Large intestine (tissue), 3 donors: ENCODE measurements at regions not wholly inside any gene's neighbourhood (a gene's known extent, or its start where the extent isn't known, plus 50 kb on each side); places are given as distances from the start of the nearest gene placed in this dataset.
"Not testable (repeated sequence)": the region's sequence is repeated elsewhere in the genome, so short reads cannot be mapped to it uniquely, and the experiment has no call there.

Experiments
- DNase-seq, 2 donors: peaks; one replicate each; pipeline versions ENCODE4 v3.0.0 to v3.0.0-alpha.2; 2013
- H3K27ac ChIP-seq: one replicate; pipeline ENCODE4 v1.5.1; 2013; ENCODE audit warnings: low read length
- H3K27me3 ChIP-seq: 2 replicates; pipeline ENCODE4 v1.6.1; 2013; ENCODE audit warnings: low read length; ENCODE audit not compliant: control insufficient read depth, insufficient read depth
- H3K36me3 ChIP-seq: 2 replicates; pipeline ENCODE4 v1.6.1; 2013; ENCODE audit warnings: low read length; ENCODE audit not compliant: control insufficient read depth, insufficient read depth
- H3K4me1 ChIP-seq: one replicate; pipeline ENCODE4 v1.6.1; 2013; ENCODE audit warnings: low read length; ENCODE audit not compliant: control insufficient read depth, insufficient read depth
- H3K4me3 ChIP-seq: one replicate; pipeline ENCODE4 v1.5.1; 2013; ENCODE audit warnings: low read length
- H3K9me3 ChIP-seq: one replicate; pipeline ENCODE4 v1.6.1; 2013; ENCODE audit warnings: mild to moderate bottlenecking, low read depth, low read length, moderate library complexity; ENCODE audit not compliant: control insufficient read depth
- WGBS: methylation state at CpG from one replicate; pipeline ENCODE4 v1.1.5; 2013; ENCODE audit warnings: low lambda C conversion rate; ENCODE audit not compliant: insufficient coverage; 5-methylcytosine and 5-hydroxymethylcytosine counted together

DNA sequence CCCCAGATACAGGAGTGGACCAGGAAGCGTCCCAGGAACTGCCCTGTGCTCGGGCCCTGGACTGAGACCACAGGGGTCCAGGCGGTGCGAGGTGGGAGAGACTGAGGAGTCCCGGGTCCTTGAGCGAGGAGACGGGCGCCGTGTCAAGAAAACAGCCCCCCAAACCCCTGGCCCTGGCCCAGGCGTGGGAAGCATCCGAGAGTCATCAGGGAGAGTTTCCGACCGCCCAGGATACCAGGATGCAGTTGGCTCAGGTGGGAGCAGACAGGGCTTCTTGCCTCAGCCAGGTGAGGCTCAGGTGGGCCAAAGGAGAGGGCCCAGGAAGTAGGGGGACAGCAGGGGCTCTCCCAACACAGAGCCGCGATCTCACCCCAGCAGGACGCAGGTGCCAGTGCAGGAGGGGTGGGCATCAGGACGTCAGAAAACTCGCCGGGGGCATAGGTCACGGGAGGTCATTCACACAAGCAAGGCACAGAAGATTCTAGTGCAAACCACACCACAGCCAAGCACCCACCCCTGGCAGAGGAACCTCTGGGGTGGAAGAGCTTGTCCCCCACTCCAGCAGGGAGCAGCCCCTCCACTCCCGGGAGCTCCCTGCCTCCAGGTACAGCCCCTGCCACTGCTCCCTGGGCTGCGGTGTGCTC is 102.5 kb upstream of the EIF5 start:
- Histone ChIP-seq H3K9me3 (no peaks in the 10 kb centered on the region), H3K27me3 (no peaks in the 10 kb centered on the region), H3K27ac (no peak overlapping the region), H3K4me1 (peaks cover 21% of the 10 kb centered on the region), H3K4me3 (no peak overlapping the region), H3K36me3 (no peaks in the 10 kb centered on the region)
- WGBS = no CpG with 5 or more reads among the region's 22 CpGs
- no peak for DNase-seq

DNA sequence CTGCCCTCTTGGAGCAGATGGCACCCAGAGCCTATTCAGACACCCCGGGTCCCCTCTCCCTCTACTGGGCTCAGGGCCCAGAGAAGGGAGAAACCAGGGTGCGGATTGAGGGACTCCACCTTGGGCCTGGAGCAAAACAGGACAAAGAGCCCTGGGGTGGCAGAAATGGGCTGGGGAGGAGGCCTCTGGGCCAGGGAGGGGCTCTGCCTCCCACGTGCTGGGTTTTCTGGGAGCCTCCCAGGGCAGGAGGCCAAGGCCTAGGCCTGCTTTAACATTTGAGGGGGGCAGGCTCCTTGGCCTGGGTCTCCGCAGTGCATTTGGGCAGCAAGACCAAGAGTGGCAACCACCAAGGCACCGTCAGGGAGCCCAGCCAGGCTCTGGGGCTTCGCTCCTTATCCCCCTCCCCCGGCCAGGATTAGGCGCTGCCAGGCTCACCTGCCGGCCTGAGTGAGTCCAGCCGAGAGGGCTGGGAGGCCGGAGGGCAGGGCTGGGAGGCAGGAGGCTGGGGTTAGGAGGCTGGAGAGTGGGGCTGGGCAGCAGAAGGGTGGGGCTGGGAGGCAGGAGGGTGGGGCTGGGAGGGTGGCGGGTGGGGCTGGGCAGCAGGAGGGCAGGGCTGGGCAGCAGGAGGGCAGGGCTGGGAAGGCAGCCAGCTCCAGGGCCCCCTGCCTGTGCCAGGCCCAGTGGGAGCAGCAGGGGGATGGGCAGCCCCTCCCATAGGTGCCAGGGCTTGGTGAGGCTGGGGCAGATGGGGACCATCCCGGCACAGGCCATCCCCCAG is 101.8 kb upstream of the EIF5 start:
- no peak overlapping the region for H3K4me3 ChIP-seq
- H3K4me1 ChIP-seq = peaks cover 21% of the 10 kb centered on the region
- WGBS = no CpG with 5 or more reads among the region's 13 CpGs
- no peak for DNase-seq
- no peaks in the 10 kb centered on the region for H3K9me3 ChIP-seq
- H3K27ac ChIP-seq = no peak overlapping the region
- H3K36me3 ChIP-seq = no peaks in the 10 kb centered on the region
- no peaks in the 10 kb centered on the region for H3K27me3 ChIP-seq

DNA sequence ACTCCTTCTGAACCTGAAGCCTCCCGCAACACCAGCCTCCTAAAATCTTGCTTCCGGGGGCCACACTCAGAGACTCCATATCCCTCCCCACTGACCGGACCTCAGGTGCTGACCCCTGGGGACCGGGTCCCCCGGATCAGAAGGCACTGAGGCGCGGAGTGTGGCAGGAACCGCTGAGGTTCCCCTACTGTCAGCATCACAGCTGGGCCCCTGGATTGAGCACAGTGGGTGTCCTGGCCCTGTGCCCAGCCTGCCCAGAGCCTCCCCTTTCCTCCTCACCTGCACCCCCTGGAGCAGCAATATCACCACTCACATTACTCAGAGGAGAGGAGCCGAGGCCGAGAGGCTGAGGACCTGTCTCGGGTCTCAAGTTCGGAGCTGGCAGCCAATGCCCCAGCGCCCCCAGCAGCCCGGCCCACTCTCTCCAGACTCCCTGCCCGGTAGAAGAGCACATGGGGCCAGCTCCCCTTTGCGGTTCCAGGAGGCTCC is 101.2 kb upstream of the EIF5 start:
- H3K27ac ChIP-seq = no peak overlapping the region
- H3K27me3 ChIP-seq = no peaks in the 10 kb centered on the region
- H3K4me1 ChIP-seq = peaks cover 20% of the 10 kb centered on the region
- no peak for DNase-seq
- no CpG with 5 or more reads among the region's 16 CpGs for WGBS
- no peaks in the 10 kb centered on the region for H3K36me3 ChIP-seq
- H3K9me3 ChIP-seq = no peaks in the 10 kb centered on the region
- no peak overlapping the region for H3K4me3 ChIP-seq

DNA sequence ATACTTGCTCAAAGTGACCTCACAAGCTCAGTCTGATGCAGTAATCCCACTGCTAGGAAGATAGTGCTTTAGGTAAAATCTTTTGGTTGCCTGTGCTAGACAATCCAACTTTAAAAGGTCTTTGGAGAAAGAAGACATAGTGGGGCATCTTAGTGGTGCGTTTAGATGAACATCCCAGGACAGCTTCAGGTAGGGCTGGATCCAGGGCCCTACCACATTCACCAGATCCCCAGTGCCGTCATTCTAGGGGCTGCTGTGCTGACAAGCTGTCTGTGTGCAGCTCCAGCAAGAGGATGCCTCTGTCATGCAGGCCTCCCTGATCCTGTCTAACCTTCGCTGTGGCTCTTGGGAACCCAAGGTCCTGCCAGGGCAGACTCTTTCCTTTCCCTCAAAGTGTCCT is 100.7 kb upstream of the EIF5 start:
- no CpG with 5 or more reads among the region's 3 CpGs for WGBS
- H3K4me3 ChIP-seq = no peak overlapping the region
- peaks cover 16% of the 10 kb centered on the region for H3K4me1 ChIP-seq
- H3K27me3 ChIP-seq = no peaks in the 10 kb centered on the region
- no peak for DNase-seq
- H3K9me3 ChIP-seq = no peaks in the 10 kb centered on the region
- H3K27ac ChIP-seq = no peak overlapping the region
- no peaks in the 10 kb centered on the region for H3K36me3 ChIP-seq

DNA sequence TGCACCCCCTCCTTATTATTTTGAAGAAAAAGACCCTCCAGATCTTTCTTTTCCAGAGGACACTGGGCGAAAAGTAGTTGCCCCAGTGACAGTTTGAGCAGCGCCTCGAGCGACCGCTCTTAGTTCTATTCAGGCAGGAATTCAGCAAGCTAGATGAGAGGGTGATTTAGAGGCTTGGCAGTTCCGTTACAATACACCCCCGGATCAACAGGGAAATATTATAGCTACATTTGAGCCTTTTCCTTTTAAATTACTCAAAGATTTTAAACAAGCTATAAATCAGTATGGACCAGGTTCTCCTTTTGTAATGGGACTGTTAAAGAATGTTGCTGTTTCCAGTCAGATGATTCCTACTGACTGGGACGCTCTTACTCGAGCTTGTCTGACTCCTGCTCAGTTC is 99.2 kb upstream of the EIF5 start:
- not testable (repeated sequence) for H3K4me1 ChIP-seq, DNase-seq, H3K27ac ChIP-seq, H3K36me3 ChIP-seq, H3K27me3 ChIP-seq, H3K4me3 ChIP-seq, H3K9me3 ChIP-seq
- no CpG with 5 or more reads among the region's 9 CpGs for WGBS

DNA sequence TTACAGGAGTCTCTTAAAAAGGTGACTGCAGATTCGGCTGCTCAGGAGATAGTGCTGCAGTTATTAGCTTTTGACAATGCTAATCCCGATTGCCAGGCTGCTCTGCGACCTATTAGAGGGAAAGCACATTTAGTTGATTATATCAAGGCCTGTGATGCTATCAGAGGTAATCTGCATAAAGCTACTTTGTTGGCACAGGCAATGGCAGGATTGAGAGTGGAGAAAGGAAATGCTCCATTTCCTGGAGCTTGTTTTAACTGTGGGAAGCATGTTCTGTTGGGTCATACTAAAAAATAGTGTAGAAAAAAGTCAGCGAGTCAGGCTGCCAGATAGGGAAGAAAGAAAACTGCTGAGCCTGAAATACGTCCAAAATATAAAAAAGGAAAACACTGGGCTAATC is 98.5 kb upstream of the EIF5 start:
- not testable (repeated sequence) for H3K27ac ChIP-seq, H3K27me3 ChIP-seq, H3K4me1 ChIP-seq, H3K4me3 ChIP-seq, H3K36me3 ChIP-seq, H3K9me3 ChIP-seq, DNase-seq
- WGBS = 100% methylated on average over 1 of the region's 5 CpGs

DNA sequence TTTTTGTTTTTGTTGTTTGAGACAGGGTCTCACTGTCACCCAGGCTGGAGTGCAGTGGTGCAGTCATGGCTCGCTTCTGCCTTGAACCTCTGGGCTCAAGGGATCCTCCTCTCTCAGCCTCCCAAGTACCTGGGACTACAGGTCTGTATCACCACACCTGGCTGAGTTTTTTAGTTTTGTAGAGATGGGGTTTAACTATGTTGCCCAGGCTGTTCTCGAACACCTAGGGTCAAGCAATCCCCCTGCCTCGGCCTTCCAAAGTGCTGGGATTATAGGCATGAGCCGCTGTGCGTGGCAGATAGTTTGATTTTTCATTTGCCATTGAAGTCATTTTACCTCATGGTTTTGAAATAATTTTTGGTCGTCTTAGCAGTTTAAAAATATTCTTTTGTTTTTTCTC is 94.3 kb upstream of the EIF5 start:
- Histone ChIP-seq H3K4me1 (no peaks in the 10 kb centered on the region), H3K27me3 (peaks cover 2% of the 10 kb centered on the region), H3K4me3 (no peak overlapping the region), H3K27ac (no peak overlapping the region), H3K36me3 (no peaks in the 10 kb centered on the region), H3K9me3 (peaks cover 8% of the 10 kb centered on the region)
- DNase-seq = no peak
- 100% methylated on average over 1 of the region's 6 CpGs for WGBS

DNA sequence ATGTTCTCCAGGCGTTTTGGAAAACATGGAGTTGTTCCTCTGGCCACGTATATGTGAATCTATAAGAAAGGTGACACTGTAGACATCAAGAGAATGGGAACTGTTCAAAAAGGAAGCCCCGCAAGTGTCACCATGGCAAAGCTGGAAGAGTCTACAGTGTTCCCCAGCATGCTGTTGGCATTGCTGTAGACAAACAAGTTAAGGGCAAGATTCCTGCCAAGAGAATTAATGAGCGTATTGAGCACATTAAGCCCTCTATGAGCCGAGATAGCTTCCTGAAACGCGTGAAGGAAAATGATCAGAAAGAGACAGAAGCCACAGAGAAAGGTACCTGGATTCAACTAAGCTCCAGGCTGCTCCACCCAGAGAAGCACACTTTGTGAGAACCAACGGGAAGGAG is 92.5 kb upstream of the EIF5 start:
- Histone ChIP-seq H3K36me3 (no peaks in the 10 kb centered on the region), H3K27ac (no peak overlapping the region), H3K4me3 (no peak overlapping the region), H3K27me3 (peaks cover 2% of the 10 kb centered on the region), H3K9me3 (peaks cover 8% of the 10 kb centered on the region), H3K4me1 (peaks cover 9% of the 10 kb centered on the region)
- no peak for DNase-seq
- WGBS = 83% methylated on average over 2 of the region's 8 CpGs

DNA sequence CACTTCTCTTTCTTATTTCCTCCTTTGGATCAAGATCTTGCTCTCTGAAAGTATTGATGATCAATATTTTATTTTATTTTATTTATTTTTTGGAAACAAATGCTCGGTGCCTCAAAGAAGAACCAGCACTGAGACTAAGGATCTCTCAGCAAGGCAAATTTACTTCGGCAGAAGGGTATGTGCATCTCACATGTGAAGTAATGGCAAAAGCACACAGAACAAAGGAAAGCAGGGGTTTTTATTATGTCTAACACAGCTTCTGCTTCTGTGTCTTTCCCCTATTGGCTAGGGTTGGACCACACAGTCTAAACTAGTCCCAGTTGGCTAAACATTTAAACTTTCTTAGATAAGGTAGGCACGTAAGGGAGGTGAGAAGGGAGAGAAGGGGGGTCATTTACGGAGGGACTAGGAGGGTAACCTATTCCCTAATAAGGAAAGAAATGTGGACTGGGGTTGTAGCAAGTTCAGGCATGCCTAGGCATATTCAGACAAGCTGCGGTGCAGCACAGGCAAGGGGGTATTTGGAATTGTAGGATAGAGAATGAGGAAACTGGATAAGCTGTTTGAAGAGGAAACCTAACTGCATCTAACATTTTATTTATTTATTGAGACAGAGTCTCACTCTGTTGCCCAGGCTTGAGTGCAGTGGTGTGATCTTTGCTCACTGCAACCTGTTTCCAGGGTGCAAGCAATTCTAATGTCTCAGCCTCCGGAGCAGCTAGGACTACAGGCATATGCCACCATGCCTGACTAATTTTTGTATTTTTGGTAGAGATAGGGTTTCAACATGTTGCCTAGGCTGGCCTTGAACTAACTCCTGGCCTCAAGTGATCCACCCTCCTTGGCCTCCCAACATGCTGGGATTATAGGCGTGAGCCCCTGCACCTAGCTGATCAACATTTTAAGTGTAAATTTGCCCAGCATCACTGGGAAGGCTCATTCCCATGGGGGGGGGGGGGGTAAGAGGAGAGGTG is 90.0 kb upstream of the EIF5 start:
- no peak for DNase-seq
- no peak overlapping the region for H3K4me3 ChIP-seq
- WGBS = 83% methylated on average over 2 of the region's 7 CpGs
- H3K9me3 ChIP-seq = peaks cover 8% of the 10 kb centered on the region
- H3K36me3 ChIP-seq = no peaks in the 10 kb centered on the region
- peaks cover 2% of the 10 kb centered on the region for H3K27me3 ChIP-seq
- H3K27ac ChIP-seq = no peak overlapping the region
- peaks cover 9% of the 10 kb centered on the region for H3K4me1 ChIP-seq

DNA sequence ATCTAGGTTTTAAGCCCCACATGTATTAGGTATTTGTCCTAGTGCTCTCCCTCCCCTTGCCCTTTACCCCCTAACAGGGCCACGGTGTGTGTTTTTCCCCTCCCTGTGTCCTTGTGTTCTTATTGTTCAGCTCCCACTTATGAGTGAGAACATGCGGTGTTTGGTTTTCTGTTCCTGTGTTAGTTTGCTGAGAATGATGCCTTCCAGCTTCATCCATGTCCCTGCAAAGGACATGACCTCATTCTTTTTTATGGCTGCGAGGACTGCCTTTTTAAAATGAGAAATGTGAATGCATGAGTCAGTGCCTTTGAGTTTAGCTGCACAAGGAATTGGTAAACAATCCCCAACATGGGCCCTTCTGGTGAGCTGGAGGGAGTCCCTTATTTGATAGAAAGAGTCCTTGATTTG is 88.4 kb upstream of the EIF5 start:
- peak in 1 of 2 donors; percentile 46 for DNase-seq
- H3K27ac ChIP-seq, H3K36me3 ChIP-seq, H3K9me3 ChIP-seq, H3K4me1 ChIP-seq, H3K27me3 ChIP-seq, H3K4me3 ChIP-seq: not testable (repeated sequence)
- 0% methylated on average over 1 of the region's 3 CpGs for WGBS
